ENCODE measurements at regions not wholly inside any gene's neighbourhood (a gene's known extent, or its start where the extent isn't known, plus 50 kb on each side); places are given as distances from the start of the nearest gene placed in this dataset.

- H4K5ac ChIP-seq (ENCODE audit: insufficient read length, low read depth, low read length) = no peak overlapping the region
- no peaks in the 10 kb centered on the region for H3K23me2 ChIP-seq (ENCODE audit: insufficient read length, low read depth, low read length, poor library complexity, severe bottlenecking)
- Mint-ChIP-seq H3K36me3 (ENCODE audit: insufficient read depth in 1 of 3, low read depth in 3 of 3) (no peaks in the 10 kb centered on the region), H3K4me1 (no peaks in the 10 kb centered on the region), H3K27me3 (ENCODE audit: low read depth) (no peaks in the 10 kb centered on the region), H3K4me3 (no peak overlapping the region), H3K27ac (no peak overlapping the region), H3K9me3 (no peaks in the 10 kb centered on the region)
- H3K4me1 ChIP-seq (ENCODE audit: insufficient read depth, low read length) = no peaks in the 10 kb centered on the region
- H4K20me1 ChIP-seq (ENCODE audit: control insufficient read depth, insufficient read depth, insufficient read length) = no peaks in the 10 kb centered on the region
- no peak overlapping the region for H3K23ac ChIP-seq (ENCODE audit: insufficient read length, low read depth, low read length)
- H2BK15ac ChIP-seq (ENCODE audit: low read depth, low read length) = no peak overlapping the region
- TF ChIP-seq CTCF (conservative IDR thresholded peaks at IDR 0.05) = no peak
- no peak overlapping the region for H3K4me2 ChIP-seq (ENCODE audit: insufficient read depth, insufficient read length, low read length)
- no peak overlapping the region for H3K27ac ChIP-seq (ENCODE audit: insufficient read length, low read depth, low read length)
- no peak overlapping the region for H4K91ac ChIP-seq (ENCODE audit: insufficient read length, low read depth, low read length)
- H3K9me3 ChIP-seq (ENCODE audit: control insufficient read depth, low read depth, low read length) = no peaks in the 10 kb centered on the region
- no peak overlapping the region for H4K8ac ChIP-seq (replicated peaks; ENCODE audit: insufficient read length, low read depth, low read length)
- no peak for DNase-seq
- no peak overlapping the region for H2BK12ac ChIP-seq (ENCODE audit: insufficient read length, low read depth, low read length)
- H3K79me2 ChIP-seq (ENCODE audit: insufficient read depth, low read length) = no peaks in the 10 kb centered on the region
- H3K9ac ChIP-seq (ENCODE audit: extremely low read depth, insufficient read length, low read length) = no peak overlapping the region
- no peak overlapping the region for H2AFZ ChIP-seq (ENCODE audit: low read length)
- H3K79me1 ChIP-seq (ENCODE audit: insufficient read depth, low read depth, low read length, poor library complexity, severe bottlenecking) = no peaks in the 10 kb centered on the region
- no peak overlapping the region for H3T11ph ChIP-seq (ENCODE audit: low read length)
- H2BK20ac ChIP-seq (ENCODE audit: low read depth, low read length, poor library complexity, severe bottlenecking) = no peak overlapping the region
- H3K27me3 ChIP-seq (ENCODE audit: insufficient read depth, low read length) = no peaks in the 10 kb centered on the region
- WGBS (ENCODE audit: extremely low coverage, insufficient read length, low lambda C conversion rate) = no CpG with 5 or more reads among the region's 4 CpGs
- H2AK5ac ChIP-seq (ENCODE audit: insufficient read length, low read length) = no peak overlapping the region
- H2BK5ac ChIP-seq (ENCODE audit: insufficient read length, low read length) = no peak overlapping the region
- no peak overlapping the region for H3K56ac ChIP-seq (ENCODE audit: insufficient read length, low read depth, low read length)
- no peak overlapping the region for H2BK120ac ChIP-seq (ENCODE audit: low read depth, low read length, poor library complexity, severe bottlenecking)
- H3K4ac ChIP-seq (ENCODE audit: low read depth, low read length) = no peak overlapping the region
- no peak overlapping the region for H3K14ac ChIP-seq (ENCODE audit: insufficient read depth, low read length)
- H3K18ac ChIP-seq (ENCODE audit: insufficient read length, low read depth, low read length) = no peak overlapping the region
These were observed 246.5 kb upstream of the TMTC4 start for GRCh38 chr13:100921139-100921538.

All from H9 (cell line).